DOHH2 (cell line): ENCODE measurements at regions not wholly inside any gene's neighbourhood (a gene's known extent, or its start where the extent isn't known, plus 50 kb on each side); places are given as distances from the start of the nearest gene placed in this dataset.

Experiments
- H3F3A ChIP-seq: fragments of 200-600 bp; sonication (generic), shearing (Covaris generic); 2 replicates; pipeline ENCODE4 v1.6.0; 2016; ENCODE audit warnings: antibody characterized with exemption, mild to moderate bottlenecking; ENCODE audit not compliant: control insufficient read depth, insufficient read depth
- H3K27ac ChIP-seq: fragments of 200-600 bp; sonication (generic); 2 replicates; pipeline ENCODE4 v1.5.1; 2014; ENCODE audit warnings: low read depth, mild to moderate bottlenecking, low read length, moderate library complexity
- H3K27me3 ChIP-seq: fragments of 200-600 bp; sonication (generic); 2 replicates; pipeline ENCODE4 v1.6.1; 2014; ENCODE audit warnings: mild to moderate bottlenecking, low read length, mixed read lengths; ENCODE audit not compliant: control insufficient read depth
- H3K36me3 ChIP-seq: fragments of 200-600 bp; sonication (generic); 2 replicates; pipeline ENCODE4 v1.6.1; 2014; ENCODE audit warnings: mild to moderate bottlenecking, low read length, moderate library complexity, mixed read lengths; ENCODE audit not compliant: control insufficient read depth
- H3K4me1 ChIP-seq: fragments of 200-600 bp; sonication (generic); 2 replicates; pipeline ENCODE4 v1.6.1; 2014; ENCODE audit warnings: mild to moderate bottlenecking, low read length, mixed read lengths; ENCODE audit not compliant: control insufficient read depth
- H3K4me2 ChIP-seq: fragments of 200-600 bp; sonication (generic); 2 replicates; pipeline ENCODE4 v1.6.0; 2014; ENCODE audit warnings: mild to moderate bottlenecking, low read length, moderate library complexity
- H3K4me3 ChIP-seq: fragments of 200-600 bp; sonication (generic); 2 replicates; pipeline ENCODE4 v1.5.1; 2014; ENCODE audit warnings: mild to moderate bottlenecking, low read length, mixed read lengths
- H3K79me2 ChIP-seq: fragments of 200-600 bp; sonication (generic); 2 replicates; pipeline ENCODE4 v1.6.1; 2014; ENCODE audit warnings: mild to moderate bottlenecking, low read length, mixed read lengths; ENCODE audit not compliant: control insufficient read depth
- H3K9me2 ChIP-seq: fragments of 200-600 bp; sonication (generic); replicated peaks from 2 replicates; pipeline ENCODE4 v1.6.1; 2014; ENCODE audit warnings: mild to moderate bottlenecking, low read length, mixed read lengths; ENCODE audit not compliant: control insufficient read depth
- H3K9me3 ChIP-seq: fragments of 200-600 bp; sonication (generic); 2 replicates; pipeline ENCODE4 v1.6.1; 2014; ENCODE audit warnings: antibody characterized with exemption, low read length, mixed read lengths; ENCODE audit not compliant: control insufficient read depth, insufficient read depth
- H4K20me1 ChIP-seq: fragments of 200-600 bp; sonication (generic); 2 replicates; pipeline ENCODE4 v1.6.0; 2014; ENCODE audit warnings: low read depth, mild to moderate bottlenecking, antibody characterized with exemption, low read length, moderate library complexity; ENCODE audit not compliant: control insufficient read depth, insufficient read depth
- EZH2phosphoT487 ChIP-seq: fragments of 200-600 bp; sonication (generic); IDR thresholded peaks from 2 replicates; pipeline ENCODE4 v1.6.1; 2017; ENCODE audit warnings: borderline replicate concordance, mild to moderate bottlenecking, antibody characterized with exemption, low read length, moderate library complexity, mixed read lengths
- TF ChIP-seq, protein P1 (sequence below): fragments of 200-600 bp; sonication (generic); IDR thresholded peaks from one replicate; pipeline ENCODE4 v1.5.1; 2014; ENCODE audit warnings: antibody characterized with exemption, mild to moderate bottlenecking, low read depth, low read length; ENCODE audit not compliant: poor library complexity, severe bottlenecking

DNA sequence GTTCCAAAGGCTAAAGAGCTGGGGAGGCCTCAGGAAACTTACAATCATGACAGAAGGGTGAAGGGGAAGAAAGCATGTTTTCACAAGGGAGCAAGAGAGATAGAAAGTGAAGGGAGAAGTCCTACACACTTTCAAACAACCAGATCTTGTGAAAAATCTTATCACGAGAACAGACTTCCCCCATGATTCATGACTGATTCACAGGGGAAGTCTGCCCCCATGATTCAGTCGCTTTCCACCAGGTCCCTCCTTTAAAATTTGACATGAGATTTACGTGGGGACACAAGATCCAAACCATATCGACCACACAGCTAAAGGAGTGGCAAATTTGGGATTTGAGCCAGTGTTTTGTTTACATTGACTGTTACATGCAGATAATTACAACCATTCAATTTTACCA lies 971.1 kb upstream of the HS3ST1 start:
- no peaks in the 10 kb centered on the region for H3K9me3 ChIP-seq
- no peak overlapping the region for H3K4me3 ChIP-seq
- no peaks in the 10 kb centered on the region for H3K36me3 ChIP-seq
- no peaks in the 10 kb centered on the region for H4K20me1 ChIP-seq
- H3K9me2 ChIP-seq = no peaks in the 10 kb centered on the region
- H3K4me1 ChIP-seq = no peaks in the 10 kb centered on the region
- H3K27ac ChIP-seq = no peak overlapping the region
- no peaks in the 10 kb centered on the region for H3K27me3 ChIP-seq
- H3K79me2 ChIP-seq = no peaks in the 10 kb centered on the region
- TF ChIP-seq, protein P1, sequence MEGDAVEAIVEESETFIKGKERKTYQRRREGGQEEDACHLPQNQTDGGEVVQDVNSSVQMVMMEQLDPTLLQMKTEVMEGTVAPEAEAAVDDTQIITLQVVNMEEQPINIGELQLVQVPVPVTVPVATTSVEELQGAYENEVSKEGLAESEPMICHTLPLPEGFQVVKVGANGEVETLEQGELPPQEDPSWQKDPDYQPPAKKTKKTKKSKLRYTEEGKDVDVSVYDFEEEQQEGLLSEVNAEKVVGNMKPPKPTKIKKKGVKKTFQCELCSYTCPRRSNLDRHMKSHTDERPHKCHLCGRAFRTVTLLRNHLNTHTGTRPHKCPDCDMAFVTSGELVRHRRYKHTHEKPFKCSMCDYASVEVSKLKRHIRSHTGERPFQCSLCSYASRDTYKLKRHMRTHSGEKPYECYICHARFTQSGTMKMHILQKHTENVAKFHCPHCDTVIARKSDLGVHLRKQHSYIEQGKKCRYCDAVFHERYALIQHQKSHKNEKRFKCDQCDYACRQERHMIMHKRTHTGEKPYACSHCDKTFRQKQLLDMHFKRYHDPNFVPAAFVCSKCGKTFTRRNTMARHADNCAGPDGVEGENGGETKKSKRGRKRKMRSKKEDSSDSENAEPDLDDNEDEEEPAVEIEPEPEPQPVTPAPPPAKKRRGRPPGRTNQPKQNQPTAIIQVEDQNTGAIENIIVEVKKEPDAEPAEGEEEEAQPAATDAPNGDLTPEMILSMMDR = no peak
- no peak for TF ChIP-seq EZH2phosphoT487
- no peak overlapping the region for H3K4me2 ChIP-seq
- H3F3A ChIP-seq = no peaks in the 10 kb centered on the region

DNA sequence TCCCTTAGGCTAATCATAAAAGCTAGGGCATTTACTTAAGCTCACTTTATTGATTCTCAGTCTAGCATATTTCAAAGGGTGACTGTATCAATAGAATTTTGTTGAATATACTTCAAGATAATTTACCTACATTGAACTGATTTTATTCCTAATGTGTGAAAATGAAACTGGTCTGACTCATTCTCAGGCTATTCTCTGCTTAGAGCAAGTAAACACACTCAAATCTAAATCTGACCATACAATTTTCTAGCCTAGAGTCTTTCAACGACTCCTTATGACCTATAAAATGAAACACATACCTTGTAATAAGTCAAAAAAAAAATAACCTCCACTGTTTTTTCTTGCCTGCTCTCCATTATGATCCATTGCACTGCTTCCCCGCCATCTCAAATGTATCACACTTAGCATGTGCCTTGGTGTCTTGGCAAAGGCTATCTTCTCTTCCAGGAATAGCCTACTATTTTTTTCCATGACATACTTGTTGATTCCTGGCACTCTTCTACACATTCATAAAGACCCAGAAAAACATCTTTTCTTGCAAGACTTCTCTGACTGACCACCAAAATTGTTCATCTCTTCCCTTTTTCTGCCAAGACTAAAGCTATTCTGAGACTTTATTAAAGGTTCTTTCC lies 965.1 kb upstream of the HS3ST1 start:
- no peak overlapping the region for H3K4me2 ChIP-seq
- H3K27ac ChIP-seq = no peak overlapping the region

GRCh38 chr4:12389604-12390003 lies 960.9 kb upstream of the HS3ST1 start:
- Histone ChIP-seq H3K79me2 (no peaks in the 10 kb centered on the region), H3F3A (no peaks in the 10 kb centered on the region), H3K36me3 (no peaks in the 10 kb centered on the region), H3K4me3 (no peak overlapping the region), H4K20me1 (no peaks in the 10 kb centered on the region), H3K4me1 (no peaks in the 10 kb centered on the region), H3K27ac (no peak overlapping the region), H3K4me2 (no peak overlapping the region), H3K9me3 (no peaks in the 10 kb centered on the region), H3K9me2 (no peaks in the 10 kb centered on the region), H3K27me3 (no peaks in the 10 kb centered on the region)
- no peak for TF ChIP-seq EZH2phosphoT487
- TF ChIP-seq, protein P1 = no peak

More for the DNA sequence above, 965.1 kb upstream of the HS3ST1 start:
- Histone ChIP-seq H3K4me3 (no peak overlapping the region), H3F3A (no peaks in the 10 kb centered on the region), H3K79me2 (no peaks in the 10 kb centered on the region), H3K9me2 (no peaks in the 10 kb centered on the region), H3K27me3 (no peaks in the 10 kb centered on the region), H3K9me3 (no peaks in the 10 kb centered on the region), H3K36me3 (no peaks in the 10 kb centered on the region), H4K20me1 (no peaks in the 10 kb centered on the region), H3K4me1 (no peaks in the 10 kb centered on the region)
- TF ChIP-seq, protein P1 = no peak
- TF ChIP-seq EZH2phosphoT487 = no peak
